CD4-positive, alpha-beta T cell treated with Interleukin-17A for 1 hour (primary cell): ENCODE measurements at regions not wholly inside any gene's neighbourhood (a gene's known extent, or its start where the extent isn't known, plus 50 kb on each side); places are given as distances from the start of the nearest gene placed in this dataset.
A peak's percentile ranks its signal among the peaks of the same experiment; 100 is the strongest.

Source experiments
- DNase-seq: peaks from one replicate; pipeline ENCODE4 v3.0.0-alpha.2; 2020

DNA sequence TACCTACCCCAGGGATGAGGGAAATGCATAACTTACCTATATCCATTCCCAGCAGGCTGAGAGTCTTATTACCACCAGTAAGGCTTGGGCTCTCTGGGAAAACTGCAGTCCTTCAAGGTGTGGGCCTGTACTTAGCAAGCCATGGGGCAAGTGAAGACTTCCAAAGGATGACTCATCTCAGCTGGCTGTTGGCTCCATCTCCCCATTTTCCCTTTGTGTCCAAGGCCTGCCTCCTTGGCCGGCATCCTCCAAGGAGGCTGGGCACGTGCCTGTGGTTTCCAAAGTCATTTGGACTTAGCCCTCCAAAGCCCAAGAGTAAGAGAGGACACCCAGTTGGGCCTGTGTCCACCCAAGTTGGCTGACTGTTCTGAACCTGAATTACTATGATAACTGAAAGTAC, 89.8 kb downstream of the TMEM100 start:
- DNase-seq, result no peak

DNA sequence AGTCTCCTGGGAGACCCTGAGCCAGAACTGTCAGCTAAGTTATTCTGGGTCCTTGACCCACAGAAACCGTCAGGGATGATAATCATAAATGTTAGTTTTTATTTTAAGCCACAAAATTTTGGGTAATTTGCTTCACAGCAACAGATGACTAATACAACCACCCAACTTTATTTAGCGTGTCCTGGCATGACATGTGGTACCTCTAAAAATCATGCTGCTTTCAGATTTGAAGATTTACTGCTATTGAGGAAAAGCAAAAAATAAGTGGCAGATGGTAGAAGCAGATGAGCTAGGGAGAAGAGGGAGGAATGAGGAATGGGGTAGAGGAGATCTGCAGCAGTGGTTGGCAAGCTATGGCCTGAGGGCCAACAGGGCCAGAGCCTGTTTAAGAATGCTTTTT, 90.4 kb downstream of the TMEM100 start:
- DNase-seq, result no peak

DNA sequence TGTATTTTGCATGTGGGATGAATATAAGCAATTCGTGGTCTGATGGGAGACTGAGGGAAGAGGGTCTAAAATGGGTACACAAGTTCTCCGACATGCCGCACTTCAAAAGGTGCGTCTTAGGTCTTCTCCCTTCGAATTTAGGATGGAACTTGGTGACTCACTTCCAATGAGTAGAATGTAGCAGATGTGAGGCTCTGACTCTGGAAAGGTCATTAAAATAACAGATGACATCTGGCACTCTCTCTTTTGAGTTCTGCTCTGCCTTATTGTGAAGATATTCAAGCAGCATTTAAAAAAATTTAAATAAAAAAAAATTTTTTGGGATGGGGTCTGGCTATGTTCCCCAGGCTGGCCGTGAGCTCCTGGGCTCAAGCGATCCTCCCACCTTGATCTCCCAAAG, 92.7 kb downstream of the TMEM100 start:
- no peak for DNase-seq

DNA sequence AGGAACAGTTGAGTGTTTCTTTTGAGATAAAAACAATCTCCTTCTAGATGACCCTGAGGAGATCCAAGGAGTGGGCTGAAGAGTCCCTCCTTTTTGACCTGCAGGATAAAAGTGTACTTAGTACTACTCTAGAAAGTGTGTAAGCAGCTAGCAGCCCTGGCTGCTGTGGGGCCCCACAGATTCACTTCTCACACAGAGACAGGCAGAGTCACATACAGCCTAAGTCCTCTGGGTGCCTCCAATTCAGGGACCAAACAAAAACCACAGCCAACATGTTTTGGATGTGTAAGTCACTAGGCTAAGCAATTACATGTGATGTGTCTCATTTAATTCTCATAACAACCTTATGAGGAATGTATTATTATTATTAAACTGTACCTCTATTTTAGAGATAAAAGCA, 97.1 kb downstream of the TMEM100 start:
- no peak for DNase-seq

DNA sequence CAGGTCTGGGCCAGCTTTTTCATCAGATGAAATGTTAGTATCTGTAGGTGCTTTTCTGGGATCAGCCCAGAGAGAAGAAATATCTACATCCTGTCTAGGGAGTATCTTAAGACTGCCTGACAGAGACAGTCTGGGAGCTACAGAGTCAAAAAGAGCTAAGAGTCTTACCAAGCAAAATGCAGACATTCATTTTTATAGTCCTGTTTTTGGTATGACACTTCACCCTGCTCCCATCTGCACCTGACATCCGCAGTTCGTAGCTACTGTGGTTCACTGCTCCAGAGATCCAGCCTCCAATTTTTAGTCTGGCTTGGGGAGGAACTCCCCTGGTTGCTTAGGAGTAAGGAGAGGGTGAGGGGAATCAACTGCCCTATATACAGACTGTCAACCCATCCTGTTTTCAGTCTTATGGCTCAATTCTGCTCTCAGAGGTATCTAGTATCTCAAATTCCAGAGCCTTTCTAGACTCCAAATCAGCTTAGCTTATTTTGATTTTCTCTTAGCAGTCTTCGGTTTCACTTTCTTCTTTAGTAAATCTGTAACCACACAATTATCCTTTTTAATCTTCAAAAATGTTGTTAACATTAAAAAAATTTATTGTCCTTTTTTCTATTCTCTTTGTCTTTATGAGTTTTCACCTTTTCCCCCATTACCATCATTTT, 97.8 kb downstream of the TMEM100 start:
- no peak for DNase-seq

DNA sequence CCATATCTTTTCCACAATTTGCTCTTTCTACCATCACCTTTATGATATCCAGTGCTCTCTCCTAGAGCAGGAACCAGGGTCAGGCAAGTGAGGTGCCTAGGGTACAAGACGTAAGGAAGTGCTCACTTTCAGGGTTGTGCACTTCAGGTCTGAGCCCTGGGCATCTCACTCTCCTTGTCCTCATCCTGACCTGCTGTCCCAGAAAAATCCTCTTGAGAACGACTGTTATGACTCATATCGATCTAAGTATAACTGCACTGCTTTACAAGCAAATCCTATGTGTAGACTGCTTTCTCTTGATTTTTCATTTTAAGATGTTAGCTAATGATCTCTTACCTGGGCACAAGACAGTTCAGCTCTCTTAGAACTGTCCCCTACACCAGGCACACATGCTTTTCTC, 100.1 kb downstream of the TMEM100 start:
- DNase-seq, result no peak

DNA sequence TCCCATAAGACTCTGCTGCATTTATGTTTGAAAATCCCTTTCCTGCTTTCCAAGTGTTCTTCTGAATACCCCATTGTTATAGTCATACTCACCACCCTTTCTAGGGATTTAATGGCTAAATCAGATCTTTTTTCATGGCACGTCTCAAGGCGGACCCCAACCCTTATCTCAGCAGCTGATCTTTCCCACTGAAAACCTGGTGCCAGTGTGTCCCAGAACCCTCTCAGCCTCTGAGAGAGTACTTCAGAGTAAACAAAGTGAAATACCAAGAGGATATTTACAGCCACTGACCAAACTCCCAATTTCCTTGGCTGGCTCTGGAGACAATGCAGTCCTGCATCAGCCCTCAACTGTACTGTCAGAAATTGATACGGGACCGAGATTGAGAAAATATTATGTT, 101.7 kb downstream of the TMEM100 start:
- no peak for DNase-seq

DNA sequence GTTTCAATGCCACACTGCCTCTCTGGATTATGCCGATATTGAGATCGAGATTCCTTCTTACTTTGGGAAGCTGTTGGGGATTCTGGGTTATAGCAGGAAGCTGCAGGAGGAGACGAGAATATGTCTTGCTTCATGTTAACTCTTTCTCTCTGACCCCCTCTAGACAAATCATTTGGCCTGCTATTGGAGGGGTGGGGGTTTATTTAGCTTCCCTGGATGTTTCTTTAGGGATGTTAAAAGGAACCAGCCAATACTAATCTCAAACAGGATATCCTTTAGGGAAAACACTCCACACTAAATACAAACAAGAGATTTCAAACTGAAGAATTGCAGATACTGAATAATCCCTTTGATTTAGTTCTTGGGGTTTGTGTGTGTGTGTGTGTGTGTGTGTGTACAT, 102.6 kb downstream of the TMEM100 start:
- DNase-seq, result no peak

DNA sequence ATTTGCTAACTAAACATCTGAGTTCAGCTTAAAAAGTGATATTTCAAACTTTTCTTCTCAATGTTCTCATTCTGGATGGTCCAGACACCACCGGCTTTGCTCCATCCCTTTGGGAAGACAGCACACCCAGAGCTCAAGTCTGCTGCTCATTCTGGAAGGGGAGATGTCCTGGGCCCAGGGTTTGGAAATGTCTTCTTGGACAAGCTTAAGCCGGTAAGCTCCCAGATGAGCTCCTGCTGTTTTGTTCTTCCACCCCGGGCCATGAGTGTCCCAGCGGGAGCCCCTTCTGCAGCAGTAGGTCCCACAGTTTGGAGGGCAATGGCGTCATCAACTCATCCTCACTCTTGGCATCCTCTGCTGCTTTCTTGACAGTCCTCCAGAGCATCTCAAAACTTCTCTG, 105.2 kb downstream of the TMEM100 start:
- no peak for DNase-seq

DNA sequence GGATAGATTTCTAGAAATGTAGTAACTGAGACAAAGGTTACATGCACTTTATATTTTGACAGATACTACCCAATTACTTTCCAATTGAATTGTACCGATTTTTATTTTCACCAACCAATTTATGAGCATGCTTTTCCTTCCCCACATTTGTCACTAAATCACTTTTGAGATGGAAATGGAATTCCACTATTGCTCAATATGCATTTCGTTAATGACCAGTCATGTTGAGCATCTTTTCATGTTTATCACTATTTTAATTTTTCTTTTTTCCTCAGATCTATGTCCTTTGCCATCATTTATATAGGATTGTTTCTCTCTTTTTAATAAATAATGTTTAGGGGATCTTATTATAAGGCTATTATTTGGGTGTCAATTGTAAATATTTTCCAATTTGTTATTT, 102.8 kb upstream of the SMIM36 start:
- no peak for DNase-seq

DNA sequence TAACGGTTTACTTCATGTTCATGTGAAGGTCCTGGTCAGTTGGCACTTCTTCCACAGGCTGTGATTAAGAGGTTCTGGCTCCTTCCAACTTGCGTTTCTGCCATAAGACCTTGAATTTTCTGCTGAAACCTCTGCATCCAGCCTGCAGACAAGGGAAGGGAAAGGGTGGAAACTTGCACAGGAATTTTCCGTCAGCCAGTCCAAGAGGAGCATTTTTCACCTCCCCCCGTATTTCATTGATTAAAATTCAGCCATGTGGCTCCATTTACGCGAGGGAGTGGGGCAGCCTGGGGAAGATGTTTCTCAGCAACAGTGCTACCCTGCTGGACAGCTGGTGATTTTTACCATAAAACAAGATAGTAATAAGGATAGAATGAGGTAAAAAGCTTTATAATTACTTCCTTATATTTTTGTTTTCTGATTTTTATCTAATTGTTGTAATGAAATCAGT, 101.5 kb upstream of the SMIM36 start:
- DNase-seq, result no peak

DNA sequence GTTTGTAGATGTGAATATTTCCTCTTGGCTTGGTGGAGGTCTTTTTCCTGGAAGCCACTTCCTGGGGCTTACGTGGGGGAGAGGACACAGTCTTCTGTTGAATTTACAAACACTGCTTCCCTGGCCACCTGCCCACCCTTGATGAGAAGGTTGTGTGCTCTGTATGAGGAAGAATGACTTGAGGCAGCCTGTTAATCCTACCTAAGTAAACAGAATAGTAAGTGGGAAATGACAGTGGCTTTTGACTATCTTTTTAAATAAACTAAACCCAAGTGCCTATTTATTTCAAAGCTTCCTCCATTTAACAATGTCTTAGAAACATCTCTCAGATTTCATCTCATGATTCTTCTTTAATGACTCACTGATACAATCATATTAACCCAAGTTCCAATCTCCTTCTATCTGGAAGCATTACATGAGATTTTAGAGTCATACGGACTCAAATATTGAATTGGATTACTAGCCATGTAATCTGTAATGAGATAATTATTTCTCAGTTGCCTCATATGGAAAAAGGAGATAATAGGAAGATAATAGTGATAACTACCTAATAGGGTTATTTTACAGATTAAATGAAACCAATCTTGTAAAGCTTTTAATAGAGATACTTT, 96.6 kb upstream of the SMIM36 start:
- DNase-seq, result no peak

DNA sequence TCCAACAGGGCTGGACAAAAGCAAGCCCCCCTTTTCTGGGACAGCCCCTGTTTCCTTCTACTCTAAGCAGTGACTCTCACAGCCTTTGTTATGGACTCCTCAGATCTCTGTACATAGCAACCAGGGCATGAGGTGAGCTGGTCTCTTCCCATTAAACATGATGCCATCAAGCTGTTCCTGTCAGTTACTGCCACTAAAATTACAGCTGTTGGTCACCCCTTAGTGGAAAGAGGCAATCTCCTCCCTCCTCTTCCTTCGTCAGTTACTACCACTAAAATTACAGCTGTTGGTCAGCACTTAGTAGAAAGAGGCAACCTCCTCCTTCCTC, 95.2 kb upstream of the SMIM36 start:
- DNase-seq, result no peak

DNA sequence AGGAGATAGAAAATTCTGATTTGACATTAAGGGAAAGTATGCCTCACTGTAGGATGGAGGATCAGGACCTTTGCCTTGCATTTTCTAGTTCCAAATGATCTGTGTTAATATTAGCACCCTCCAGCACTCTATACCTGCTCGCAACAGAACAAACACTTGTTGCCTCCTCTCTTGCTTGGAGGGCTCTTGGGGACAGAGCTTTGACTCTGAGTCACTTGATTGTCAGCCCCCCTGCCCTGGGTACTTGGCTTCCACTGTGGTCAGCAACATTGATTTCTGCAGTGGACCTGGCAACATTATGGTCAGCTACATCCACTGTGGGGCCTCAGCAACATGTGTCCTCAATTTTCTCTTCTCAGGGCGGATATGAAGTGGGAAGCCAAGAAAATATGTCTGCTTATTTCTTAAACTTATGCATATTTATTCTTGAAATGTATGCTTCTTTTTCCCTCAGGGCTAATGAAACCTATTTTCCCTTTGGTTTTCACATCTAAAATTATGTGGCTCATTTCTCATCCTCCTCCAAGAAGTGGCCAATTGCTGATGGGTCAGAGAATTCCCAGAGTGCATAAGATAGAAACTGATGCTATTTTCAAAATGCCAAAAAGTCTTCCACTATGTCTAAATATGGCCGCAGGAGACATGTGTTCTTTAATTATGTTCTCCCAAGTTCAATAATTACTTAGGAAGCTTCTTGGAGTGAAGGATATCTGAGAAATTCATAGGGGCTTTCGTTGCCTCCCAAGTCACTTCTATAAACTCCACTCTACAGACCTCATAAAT, 94.6 kb upstream of the SMIM36 start:
- no peak for DNase-seq

DNA sequence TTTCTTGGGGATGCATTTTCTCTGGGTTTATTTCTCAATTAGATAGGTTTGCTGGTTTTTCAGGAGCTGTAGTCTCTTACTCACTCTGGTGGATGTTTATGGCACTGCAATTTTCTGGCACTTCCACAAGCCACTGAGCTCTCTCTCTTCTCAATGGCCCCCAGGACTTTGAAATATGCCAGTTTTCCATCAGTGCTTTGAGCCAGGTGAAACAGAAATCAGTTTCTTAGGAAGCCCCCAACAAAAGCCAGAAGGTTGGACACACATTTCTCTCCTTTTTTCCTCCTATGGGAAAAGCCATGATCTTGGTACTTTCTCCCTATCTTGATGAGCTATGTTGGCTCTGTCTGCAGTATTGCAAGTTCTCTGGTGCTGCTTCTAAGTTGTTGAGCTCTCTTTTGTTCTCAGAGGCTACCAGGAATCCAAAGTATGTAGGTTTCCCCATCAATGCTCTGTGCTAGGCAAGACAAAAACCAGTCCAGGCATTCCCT, 90.7 kb upstream of the SMIM36 start:
- DNase-seq, result peak; percentile 54

DNA sequence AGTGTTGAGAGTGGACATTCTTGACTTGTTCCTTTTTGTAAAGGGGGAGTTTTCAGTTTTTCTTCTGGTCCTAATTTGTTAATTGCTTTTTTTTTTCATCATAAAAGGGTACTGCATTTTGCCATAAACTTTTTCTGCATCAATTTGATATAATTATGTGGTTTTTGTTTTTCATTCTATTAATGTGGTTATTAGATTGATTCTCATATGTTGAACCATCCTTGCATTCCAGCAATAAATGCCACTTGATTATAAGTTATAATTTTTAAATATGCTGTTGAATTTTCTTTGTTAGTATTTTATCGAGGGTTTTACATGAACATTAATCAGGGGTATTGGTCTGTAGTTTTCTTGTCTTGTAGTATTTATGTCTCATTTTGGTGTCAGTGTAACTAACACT, 87.2 kb upstream of the SMIM36 start:
- no peak for DNase-seq

DNA sequence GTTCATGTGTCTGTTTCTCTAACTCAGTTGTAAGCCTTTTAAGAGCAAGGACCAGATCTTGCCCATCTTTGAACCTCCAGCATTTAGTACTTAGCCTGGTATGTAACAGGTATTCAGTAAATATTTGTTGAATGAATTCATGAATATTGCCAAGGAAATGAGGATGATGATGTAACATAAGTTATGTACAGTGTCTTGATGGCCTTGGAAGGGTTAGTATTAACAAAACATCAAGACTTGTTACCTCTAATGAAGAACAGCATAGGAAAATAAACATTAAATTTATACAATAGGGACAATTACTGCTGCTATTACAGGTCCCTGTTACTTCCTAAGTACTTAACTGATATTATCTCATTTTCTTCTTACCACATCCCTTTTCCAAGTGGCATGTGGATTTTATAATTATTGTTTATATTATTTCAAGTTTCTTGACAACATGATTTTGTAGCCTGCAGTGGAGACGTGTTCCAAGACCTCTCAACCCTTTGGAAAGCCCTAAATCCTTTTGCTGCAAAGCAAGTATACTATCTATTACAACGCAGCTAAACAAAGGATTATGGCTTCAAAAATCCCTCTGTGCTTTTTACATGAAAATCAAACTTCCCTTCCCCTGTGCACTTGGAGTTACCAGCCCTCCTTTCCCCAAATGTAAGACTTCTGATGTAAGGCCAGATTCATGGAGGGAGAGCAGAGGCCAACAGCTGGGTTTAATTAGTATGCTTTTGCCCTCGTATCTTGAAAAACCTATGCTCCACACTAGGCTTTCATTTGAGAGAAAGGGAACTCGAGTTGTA, 77.4 kb upstream of the SMIM36 start:
- DNase-seq, result no peak

DNA sequence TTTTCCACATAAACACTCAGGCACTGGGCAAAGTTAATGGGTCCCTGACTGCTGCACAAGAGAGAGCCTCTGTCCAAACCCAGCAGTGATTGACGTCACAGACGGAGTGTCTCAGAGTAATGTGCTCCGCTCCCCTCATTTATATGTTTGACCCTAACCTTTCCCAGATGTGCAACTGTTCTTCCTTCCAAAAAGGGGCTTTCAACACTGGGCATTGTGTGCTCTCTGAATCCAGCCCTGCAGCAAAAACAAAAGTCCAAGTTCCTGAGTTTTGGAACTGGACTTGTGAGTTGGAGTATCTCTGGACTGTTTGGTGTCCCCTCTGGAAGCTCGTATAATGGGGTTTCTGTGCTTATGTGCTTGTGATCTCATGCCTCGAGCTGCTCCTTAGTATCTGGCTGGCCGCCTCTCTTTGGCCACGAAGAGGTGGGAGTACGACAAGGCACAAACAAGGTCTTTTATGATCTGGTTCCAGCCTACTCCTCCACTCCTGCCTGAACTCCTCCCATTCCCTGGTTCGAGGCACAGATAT, 76.4 kb upstream of the SMIM36 start:
- DNase-seq, result no peak

DNA sequence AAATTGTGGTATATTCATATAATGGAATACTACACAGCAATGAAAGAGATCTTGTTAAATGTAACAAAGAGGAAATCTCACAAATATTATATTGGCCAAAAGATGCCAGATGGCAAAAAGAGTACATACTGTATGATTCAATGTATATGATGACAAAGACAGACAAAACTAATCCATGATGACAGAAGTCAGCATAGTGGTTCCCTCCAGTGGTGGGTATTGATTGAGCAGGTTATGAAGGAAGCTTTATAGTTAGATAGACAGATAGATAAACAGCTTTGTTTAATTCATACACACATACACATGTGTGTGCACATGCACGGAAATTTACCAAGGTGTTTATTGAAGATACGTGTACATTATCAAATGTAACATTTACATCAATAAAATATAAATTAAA, 74.4 kb upstream of the SMIM36 start:
- DNase-seq, result peak; percentile 10

DNA sequence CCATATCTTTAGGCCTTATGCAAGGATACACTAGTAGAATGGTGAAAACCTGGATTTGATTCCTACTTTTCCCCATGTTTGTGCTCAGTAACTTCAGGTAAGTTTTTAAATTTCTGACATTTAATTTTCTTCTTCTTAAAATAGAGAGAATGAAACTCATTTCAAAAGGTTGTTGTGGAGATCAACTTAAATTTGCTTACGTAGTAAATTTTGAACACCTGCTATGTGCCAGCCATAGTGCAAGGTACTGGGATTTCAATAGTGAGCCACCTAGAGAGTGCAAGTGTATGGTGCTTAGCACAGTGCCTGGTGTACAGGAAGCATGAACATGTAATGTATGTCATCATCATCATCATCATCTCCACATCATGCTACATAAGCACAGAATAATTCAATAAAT, 73.6 kb upstream of the SMIM36 start:
- DNase-seq, result no peak

DNA sequence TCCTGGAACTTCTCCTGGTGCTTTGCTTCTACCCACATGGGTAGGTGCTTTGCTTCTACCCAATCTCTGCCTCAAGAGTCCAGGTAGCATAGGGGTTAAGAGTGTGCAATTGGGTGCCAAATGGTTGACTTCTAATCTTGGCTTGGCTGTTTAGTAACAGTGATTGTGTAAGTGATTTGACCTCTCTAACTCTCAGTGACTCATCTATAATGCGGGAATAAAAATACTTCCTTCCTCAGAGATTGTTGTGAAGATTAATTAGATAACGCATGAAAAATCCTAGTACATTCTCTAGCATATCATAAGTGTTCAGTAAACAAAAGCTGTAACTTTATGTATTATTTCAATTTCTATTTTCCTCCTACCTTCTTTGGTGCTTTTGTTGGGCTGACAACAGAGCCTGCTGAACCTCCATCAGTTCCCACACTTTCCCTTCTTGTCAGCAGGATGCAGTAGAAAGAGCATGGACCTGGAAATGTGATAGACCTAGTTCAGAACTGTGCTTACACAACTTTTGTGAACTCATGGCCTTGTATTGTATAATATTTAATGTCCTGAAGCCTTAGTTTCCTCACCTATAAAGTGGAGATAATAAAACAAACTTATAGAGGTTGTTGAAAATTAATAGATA, 72.9 kb upstream of the SMIM36 start:
- no peak for DNase-seq

DNA sequence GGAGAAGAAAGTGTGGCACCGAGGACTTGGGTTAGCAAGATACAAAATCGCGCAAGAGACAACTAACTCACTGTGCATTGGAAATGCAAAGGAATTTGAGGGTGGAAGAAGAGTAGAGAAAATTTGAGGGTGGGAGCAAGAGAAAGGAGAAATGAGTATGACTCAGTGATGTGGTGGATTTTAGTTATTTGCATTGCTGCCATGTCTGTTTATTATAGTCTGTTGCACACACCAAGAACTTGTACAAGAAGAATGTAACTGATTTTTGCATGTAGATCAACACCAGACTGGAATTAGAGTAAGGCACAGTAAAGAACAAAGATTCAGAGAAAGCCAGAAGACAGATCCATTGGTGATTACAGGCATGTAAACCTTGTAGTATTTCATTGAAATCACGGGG, 71.6 kb upstream of the SMIM36 start:
- DNase-seq, result no peak
